ENCODE measurements at regions not wholly inside any gene's neighbourhood (a gene's known extent, or its start where the extent isn't known, plus 50 kb on each side); places are given as distances from the start of the nearest gene placed in this dataset.

DNA sequence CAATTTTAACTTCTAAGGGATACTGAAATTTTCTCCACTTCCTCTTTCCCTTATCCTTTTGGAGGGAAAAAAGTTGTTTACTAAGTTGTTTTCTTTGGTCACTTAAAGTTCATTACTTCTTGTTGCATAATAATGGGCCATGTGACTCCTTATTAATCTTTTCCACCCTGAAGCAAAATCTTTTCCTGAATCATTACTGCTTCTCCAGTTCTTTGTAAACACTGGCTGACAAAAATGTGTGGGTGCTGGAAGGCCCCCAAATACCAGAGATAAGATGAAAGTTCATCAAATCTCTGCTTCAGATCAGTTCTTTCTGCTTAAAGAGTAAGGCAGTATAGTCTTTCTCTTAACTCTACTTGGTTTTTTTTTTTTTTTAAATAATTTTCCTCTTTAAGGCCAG is 108.9 kb upstream of the NHS start:
- DNase-seq (ENCODE audit: low read depth) = no peak
- H3K4me3 ChIP-seq (ENCODE audit: control insufficient read depth, low read depth, low read length) = no peak overlapping the region
- TF ChIP-seq, protein P1, sequence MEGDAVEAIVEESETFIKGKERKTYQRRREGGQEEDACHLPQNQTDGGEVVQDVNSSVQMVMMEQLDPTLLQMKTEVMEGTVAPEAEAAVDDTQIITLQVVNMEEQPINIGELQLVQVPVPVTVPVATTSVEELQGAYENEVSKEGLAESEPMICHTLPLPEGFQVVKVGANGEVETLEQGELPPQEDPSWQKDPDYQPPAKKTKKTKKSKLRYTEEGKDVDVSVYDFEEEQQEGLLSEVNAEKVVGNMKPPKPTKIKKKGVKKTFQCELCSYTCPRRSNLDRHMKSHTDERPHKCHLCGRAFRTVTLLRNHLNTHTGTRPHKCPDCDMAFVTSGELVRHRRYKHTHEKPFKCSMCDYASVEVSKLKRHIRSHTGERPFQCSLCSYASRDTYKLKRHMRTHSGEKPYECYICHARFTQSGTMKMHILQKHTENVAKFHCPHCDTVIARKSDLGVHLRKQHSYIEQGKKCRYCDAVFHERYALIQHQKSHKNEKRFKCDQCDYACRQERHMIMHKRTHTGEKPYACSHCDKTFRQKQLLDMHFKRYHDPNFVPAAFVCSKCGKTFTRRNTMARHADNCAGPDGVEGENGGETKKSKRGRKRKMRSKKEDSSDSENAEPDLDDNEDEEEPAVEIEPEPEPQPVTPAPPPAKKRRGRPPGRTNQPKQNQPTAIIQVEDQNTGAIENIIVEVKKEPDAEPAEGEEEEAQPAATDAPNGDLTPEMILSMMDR (conservative IDR thresholded peaks at IDR 0.05; ENCODE audit: control insufficient read depth, insufficient read depth, low read depth, low read length) = no peak

DNA sequence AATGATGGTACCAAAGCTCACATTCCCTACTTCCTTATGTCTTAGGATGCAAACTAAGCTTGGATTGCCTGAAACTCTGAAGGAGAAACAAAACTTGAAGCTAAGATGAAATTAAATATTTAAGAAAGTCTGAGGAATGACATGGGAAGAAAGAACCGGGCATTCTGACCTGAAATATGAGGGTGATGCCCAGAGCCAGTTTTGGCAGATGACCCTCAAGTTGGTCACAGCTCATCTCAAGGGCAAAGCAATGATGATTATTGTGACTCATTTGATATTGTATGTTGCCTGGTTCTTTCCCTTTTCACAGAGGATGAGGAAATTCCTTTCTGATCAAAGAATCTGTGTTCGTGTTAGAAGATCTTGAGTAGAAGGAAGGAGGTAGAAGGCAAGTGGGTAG is 96.0 kb upstream of the NHS start:
- DNase-seq (ENCODE audit: low read depth) = no peak
- no peak overlapping the region for H3K4me3 ChIP-seq (ENCODE audit: control insufficient read depth, low read depth, low read length)

DNA sequence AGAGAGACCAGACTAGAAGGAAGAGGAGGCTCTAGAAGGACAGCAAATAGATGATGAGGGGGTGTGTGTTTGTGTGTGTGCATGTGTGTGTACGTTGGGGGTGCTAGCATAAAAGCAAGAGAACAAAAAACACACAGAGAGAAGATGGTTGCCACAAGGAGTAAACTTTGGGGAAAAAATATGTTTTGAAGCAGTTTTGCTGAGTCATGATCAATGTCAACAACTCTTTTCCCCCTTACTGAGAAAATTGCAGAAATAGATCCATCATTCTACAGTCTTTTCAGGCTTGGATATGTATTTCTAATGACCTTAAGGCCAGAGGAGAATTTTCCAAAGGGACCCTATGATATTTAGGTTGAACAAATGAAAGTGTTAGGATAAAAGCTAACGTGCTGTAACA is 89.0 kb upstream of the NHS start:
- no peak for DNase-seq (ENCODE audit: low read depth)
- H3K4me3 ChIP-seq (ENCODE audit: control insufficient read depth, low read depth, low read length) = no peak overlapping the region
- TF ChIP-seq, protein P1 (conservative IDR thresholded peaks at IDR 0.05; ENCODE audit: control insufficient read depth, insufficient read depth, low read depth, low read length) = no peak

More for the DNA sequence above, 96.0 kb upstream of the NHS start:
- TF ChIP-seq, protein P1 (conservative IDR thresholded peaks at IDR 0.05; ENCODE audit: control insufficient read depth, insufficient read depth, low read depth, low read length) = no peak

DNA sequence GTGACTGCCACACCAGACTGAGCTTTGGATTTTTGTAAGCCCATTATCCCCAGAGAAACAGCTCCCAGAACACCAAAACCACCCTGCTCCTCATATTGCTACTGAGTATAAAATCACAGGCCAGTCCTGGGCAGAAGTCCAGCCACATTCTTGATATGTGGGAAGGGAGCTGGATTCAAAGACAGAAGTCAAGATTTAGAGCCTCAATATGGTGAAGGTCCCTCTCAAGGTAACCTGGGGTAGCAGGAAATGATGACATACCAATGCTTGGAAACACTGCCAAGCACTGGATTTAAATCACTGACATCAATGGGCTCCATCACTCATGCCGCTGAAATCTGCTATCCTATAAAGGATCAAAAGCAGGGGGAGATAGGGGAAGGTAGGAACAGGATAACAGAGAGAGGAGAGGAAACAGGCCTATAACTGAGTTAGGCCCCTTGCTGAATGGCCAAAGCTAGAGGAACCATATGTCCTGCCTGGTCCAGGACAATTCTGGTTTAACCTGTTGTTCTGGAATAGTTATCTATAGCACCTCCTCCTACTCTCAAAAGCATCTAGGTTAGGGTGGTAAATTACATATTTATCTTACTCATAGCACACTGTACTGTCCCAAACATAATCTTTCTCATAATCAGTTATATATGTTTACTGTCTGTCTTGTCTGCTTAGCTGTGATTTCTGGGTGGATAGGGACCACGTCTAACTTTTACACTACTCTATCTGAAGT is 83.7 kb upstream of the NHS start:
- no peak for DNase-seq (ENCODE audit: low read depth)
- H3K4me3 ChIP-seq (ENCODE audit: control insufficient read depth, low read depth, low read length) = no peak overlapping the region
- TF ChIP-seq, protein P1 (conservative IDR thresholded peaks at IDR 0.05; ENCODE audit: control insufficient read depth, insufficient read depth, low read depth, low read length) = no peak

DNA sequence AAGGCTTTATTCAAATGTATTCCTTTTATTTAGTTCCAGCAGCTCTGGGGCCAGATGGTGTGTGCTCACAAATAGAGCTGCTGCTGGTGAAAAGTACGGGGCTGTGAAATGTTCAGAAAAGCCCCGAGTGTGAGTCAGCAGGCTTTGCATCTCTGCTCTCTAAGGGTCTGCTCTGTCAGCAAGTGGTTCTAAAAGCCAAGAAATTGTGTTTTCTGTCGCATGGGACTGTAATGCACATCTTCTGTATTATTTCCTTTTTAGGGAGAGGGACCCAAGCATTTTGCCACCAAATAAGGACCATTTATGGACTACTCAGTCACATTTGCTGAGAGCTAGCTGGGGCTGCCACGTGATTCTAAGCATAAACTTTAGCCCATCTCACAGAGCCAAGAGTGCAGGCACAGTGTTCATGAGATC is 82.9 kb upstream of the NHS start:
- H3K4me3 ChIP-seq (ENCODE audit: control insufficient read depth, low read depth, low read length) = no peak overlapping the region
- TF ChIP-seq, protein P1 (conservative IDR thresholded peaks at IDR 0.05; ENCODE audit: control insufficient read depth, insufficient read depth, low read depth, low read length) = no peak
- peak; percentile 6 for DNase-seq (ENCODE audit: low read depth)

DNA sequence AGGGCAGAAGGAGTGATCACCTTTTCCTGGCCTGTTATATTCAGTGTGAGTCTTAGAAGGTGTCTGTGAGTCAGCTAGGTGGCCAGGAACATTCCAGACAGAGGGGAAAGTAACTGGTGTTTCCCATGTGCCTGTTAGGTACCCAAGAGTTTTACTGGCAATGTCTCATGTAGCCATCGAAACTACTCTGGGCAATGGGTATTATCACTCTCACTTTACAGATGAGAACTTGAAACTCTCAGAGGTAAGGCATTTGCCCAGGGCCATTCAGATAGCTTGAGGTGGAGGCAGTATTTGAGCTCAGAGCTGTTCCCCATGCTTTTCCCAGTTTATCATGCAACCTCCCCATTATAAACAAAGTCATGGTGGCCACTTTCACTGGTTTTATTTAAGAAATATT is 80.4 kb upstream of the NHS start:
- TF ChIP-seq, protein P1 (conservative IDR thresholded peaks at IDR 0.05; ENCODE audit: control insufficient read depth, insufficient read depth, low read depth, low read length) = no peak
- H3K4me3 ChIP-seq (ENCODE audit: control insufficient read depth, low read depth, low read length) = no peak overlapping the region
- no peak for DNase-seq (ENCODE audit: low read depth)
